Keratinocyte (primary cell): ENCODE measurements at regions not wholly inside any gene's neighbourhood (a gene's known extent, or its start where the extent isn't known, plus 50 kb on each side); places are given as distances from the start of the nearest gene placed in this dataset.

Source experiments
- DNase-seq: peaks from one replicate; pipeline ENCODE4 v3.0.0-alpha.2; 2011; ENCODE audit warnings: low read depth, missing footprints, low spot score
- FAIRE-seq: peaks from 2 replicates; lab custom pipeline; 2011; peaks lifted over from hg19 to GRCh38; lab: Jason Lieb, UNC
- H2AFZ ChIP-seq: 2 replicates; pipeline ENCODE4 v1.6.0; 2012; ENCODE audit warnings: low read length, control low read depth, inconsistent platforms; ENCODE audit not compliant: control insufficient read depth
- H3K27ac ChIP-seq: 2 replicates; pipeline ENCODE4 v1.5.1; 2011; ENCODE audit warnings: low read length; ENCODE audit not compliant: control insufficient read depth, insufficient read depth
- H3K27me3 ChIP-seq: 3 replicates; pipeline ENCODE4 v1.6.0; 2011; ENCODE audit warnings: low read length; ENCODE audit not compliant: control insufficient read depth, insufficient read depth; ENCODE audit errors: extremely low read depth
- H3K36me3 ChIP-seq, 2 experiments: 2 replicates in 1 of 2; 3 replicates in 1 of 2; pipeline ENCODE4 v1.5.1; 2011; ENCODE audit warnings: low read length in 2 of 2, mild to moderate bottlenecking in 1 of 2; ENCODE audit not compliant: control insufficient read depth in 2 of 2, insufficient read depth in 2 of 2; ENCODE audit errors: extremely low read depth in 1 of 2
- H3K4me1 ChIP-seq: 3 replicates; pipeline ENCODE4 v1.5.1; 2011; ENCODE audit warnings: low read length; ENCODE audit not compliant: control insufficient read depth, insufficient read depth; ENCODE audit errors: extremely low read depth
- H3K4me2 ChIP-seq: 3 replicates; pipeline ENCODE4 v1.6.0; 2011; ENCODE audit warnings: low read depth, low read length; ENCODE audit not compliant: control insufficient read depth, insufficient read depth; ENCODE audit errors: extremely low read depth
- H3K4me3 ChIP-seq, 3 experiments: fragments of 200-600 bp in 1 of 3; sonication (generic) in 1 of 3; 2 replicates in 2 of 3; 3 replicates in 1 of 3; pipeline ENCODE4 v1.5.1; 2011 to 2016; ENCODE audit warnings: low read length in 3 of 3, mild to moderate bottlenecking in 3 of 3, control low read depth in 2 of 3, inconsistent platforms in 1 of 3, low read depth in 1 of 3, mixed read lengths in 1 of 3, mixed run types in 1 of 3, moderate library complexity in 1 of 3; ENCODE audit not compliant: control insufficient read depth in 2 of 3, insufficient read depth in 2 of 3; ENCODE audit errors: extremely low read depth in 1 of 3
- H3K79me2 ChIP-seq: 2 replicates; pipeline ENCODE4 v1.6.0; 2012; ENCODE audit warnings: low read length; ENCODE audit not compliant: control insufficient read depth, insufficient read depth
- H3K9ac ChIP-seq: 3 replicates; pipeline ENCODE4 v1.6.0; 2011; ENCODE audit warnings: low read length; ENCODE audit not compliant: control insufficient read depth, insufficient read depth; ENCODE audit errors: extremely low read depth
- H3K9me1 ChIP-seq: 3 replicates; pipeline ENCODE4 v1.6.0; 2011; ENCODE audit warnings: low read length; ENCODE audit not compliant: control insufficient read depth, insufficient read depth; ENCODE audit errors: extremely low read depth
- H3K9me3 ChIP-seq: 2 replicates; pipeline ENCODE4 v1.5.1; 2012; ENCODE audit warnings: low read depth, low read length; ENCODE audit not compliant: control insufficient read depth
- H4K20me1 ChIP-seq: 3 replicates; pipeline ENCODE4 v1.6.0; 2011; ENCODE audit warnings: low read length; ENCODE audit not compliant: control insufficient read depth, insufficient read depth; ENCODE audit errors: extremely low read depth
- CTCF ChIP-seq, 3 experiments: IDR thresholded peaks in 1 of 3; conservative IDR thresholded peaks in 1 of 3; optimal IDR thresholded peaks in 1 of 3; 2 replicates in 2 of 3; 3 replicates in 1 of 3; pipeline versions ENCODE3 to v1.5.1; 2011; ENCODE audit warnings: low read length in 3 of 3, mild to moderate bottlenecking in 3 of 3, moderate library complexity in 2 of 3, control low read depth in 1 of 3, inconsistent platforms in 1 of 3; ENCODE audit not compliant: insufficient read depth in 2 of 3; ENCODE audit errors: extremely low read depth in 1 of 3
- EZH2 ChIP-seq: IDR thresholded peaks from one replicate; pipeline ENCODE4 v1.6.1; 2012; ENCODE audit warnings: inconsistent platforms, mild to moderate bottlenecking, low read length, moderate library complexity
- dilution Hi-C: fragments of 300-500 bp; cut with MboI; formaldehyde crosslinking; loops from one replicate; pipeline ENCODE4 v1.7.0; 2020; ENCODE audit warnings: low sequenced_read_pairs; ENCODE audit not compliant: extremely low pct_ligation_motif_present

GRCh38 chr2:176848844-176849243 lies 363.8 kb upstream of the HNRNPA3 start:
- no peak for DNase-seq
- Histone ChIP-seq H3K4me1 (no peaks in the 10 kb centered on the region), H3K4me2 (no peak overlapping the region), H3K36me3 (no peaks in the 10 kb centered on the region), H3K79me2 (no peaks in the 10 kb centered on the region), H3K9me1 (no peaks in the 10 kb centered on the region), H4K20me1 (no peaks in the 10 kb centered on the region), H3K27me3 (no peaks in the 10 kb centered on the region), H2AFZ (no peak overlapping the region), H3K9ac (no peak overlapping the region), H3K9me3 (no peaks in the 10 kb centered on the region), H3K4me3 (no peak overlapping the region), H3K27ac (no peak overlapping the region)
- TF ChIP-seq CTCF (optimal IDR thresholded peaks at IDR 0.05 in 1 of 3, IDR thresholded peaks at IDR 0.05 in 1 of 3, conservative IDR thresholded peaks at IDR 0.05 in 1 of 3; ENCODE audit: extremely low read depth in 1 of 3, insufficient read depth in 2 of 3, low read length in 3 of 3) (no peak), EZH2 (no peak)
- dilution Hi-C loops: loop anchor here (25.0 kb wide), 1 partner anchor 288 kb away; no protein-coding TSS in a partner anchor
- no peak for FAIRE-seq

GRCh38 chr2:176851200-176851888 lies 361.2 kb upstream of the HNRNPA3 start:
- TF ChIP-seq EZH2 (no peak), CTCF (optimal IDR thresholded peaks at IDR 0.05 in 1 of 3, IDR thresholded peaks at IDR 0.05 in 1 of 3, conservative IDR thresholded peaks at IDR 0.05 in 1 of 3; ENCODE audit: extremely low read depth in 1 of 3, insufficient read depth in 2 of 3, low read length in 3 of 3) (no peak)

More at GRCh38 chr2:176851200-176851888, 361.2 kb upstream of the HNRNPA3 start:
- no peaks in the 10 kb centered on the region for H3K9me1 ChIP-seq
- DNase-seq (no peak), FAIRE-seq (no peak)
- H3K4me2 ChIP-seq: no peak overlapping the region
- no peaks in the 10 kb centered on the region for H3K79me2 ChIP-seq
- H3K9ac ChIP-seq: no peak overlapping the region
- no peak overlapping the region for H3K27ac ChIP-seq
- no peaks in the 10 kb centered on the region for H3K4me1 ChIP-seq
- H3K4me3 ChIP-seq: no peak overlapping the region
- H3K9me3 ChIP-seq: no peaks in the 10 kb centered on the region
- H4K20me1 ChIP-seq: no peaks in the 10 kb centered on the region
- no peaks in the 10 kb centered on the region for H3K36me3 ChIP-seq
- dilution Hi-C loops: no loop called here
- no peaks in the 10 kb centered on the region for H3K27me3 ChIP-seq
- H2AFZ ChIP-seq: no peak overlapping the region
